ENCODE measurements at regions not wholly inside any gene's neighbourhood (a gene's known extent, or its start where the extent isn't known, plus 50 kb on each side); places are given as distances from the start of the nearest gene placed in this dataset.

DNA sequence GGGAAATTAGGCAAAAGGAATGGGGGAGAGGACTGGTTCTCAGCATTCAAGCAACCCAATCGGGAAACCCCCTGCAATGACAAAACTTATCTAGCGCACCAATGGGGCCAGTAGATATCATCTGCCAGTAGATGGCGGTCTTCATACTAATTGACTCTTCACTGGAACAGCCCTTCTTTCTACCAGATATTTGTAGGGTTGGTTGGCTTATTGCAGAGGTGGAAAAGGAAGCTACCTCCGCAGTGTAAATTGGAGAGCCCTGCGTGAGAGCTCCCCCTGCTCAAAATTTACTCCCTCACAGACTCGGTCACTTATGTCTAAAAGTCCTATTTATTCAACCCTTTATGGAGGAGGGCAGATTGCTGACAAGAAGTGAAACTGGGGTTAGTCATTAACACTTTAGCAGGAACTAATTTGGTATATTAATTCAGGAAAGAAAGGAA is 166.1 kb upstream of the CCND2 start:
- Histone ChIP-seq H3K27ac (no peak overlapping the region), H3K27me3 (replicated peaks) (no peaks in the 10 kb centered on the region), H3K4me3 (ENCODE audit: low read depth, low read length) (no peak overlapping the region), H3K36me3 (replicated peaks) (no peaks in the 10 kb centered on the region)
- DNase-seq: peak; percentile 66
- in situ Hi-C loops (cut with HindIII; ENCODE audit: low pct_ligation_motif_present, low sequenced_read_pairs): no loop called here
- TF ChIP-seq, protein P1, sequence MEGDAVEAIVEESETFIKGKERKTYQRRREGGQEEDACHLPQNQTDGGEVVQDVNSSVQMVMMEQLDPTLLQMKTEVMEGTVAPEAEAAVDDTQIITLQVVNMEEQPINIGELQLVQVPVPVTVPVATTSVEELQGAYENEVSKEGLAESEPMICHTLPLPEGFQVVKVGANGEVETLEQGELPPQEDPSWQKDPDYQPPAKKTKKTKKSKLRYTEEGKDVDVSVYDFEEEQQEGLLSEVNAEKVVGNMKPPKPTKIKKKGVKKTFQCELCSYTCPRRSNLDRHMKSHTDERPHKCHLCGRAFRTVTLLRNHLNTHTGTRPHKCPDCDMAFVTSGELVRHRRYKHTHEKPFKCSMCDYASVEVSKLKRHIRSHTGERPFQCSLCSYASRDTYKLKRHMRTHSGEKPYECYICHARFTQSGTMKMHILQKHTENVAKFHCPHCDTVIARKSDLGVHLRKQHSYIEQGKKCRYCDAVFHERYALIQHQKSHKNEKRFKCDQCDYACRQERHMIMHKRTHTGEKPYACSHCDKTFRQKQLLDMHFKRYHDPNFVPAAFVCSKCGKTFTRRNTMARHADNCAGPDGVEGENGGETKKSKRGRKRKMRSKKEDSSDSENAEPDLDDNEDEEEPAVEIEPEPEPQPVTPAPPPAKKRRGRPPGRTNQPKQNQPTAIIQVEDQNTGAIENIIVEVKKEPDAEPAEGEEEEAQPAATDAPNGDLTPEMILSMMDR (IDR thresholded peaks at IDR 0.05; ENCODE audit: low read depth, low read length, missing control alignments): peak; percentile 66

DNA sequence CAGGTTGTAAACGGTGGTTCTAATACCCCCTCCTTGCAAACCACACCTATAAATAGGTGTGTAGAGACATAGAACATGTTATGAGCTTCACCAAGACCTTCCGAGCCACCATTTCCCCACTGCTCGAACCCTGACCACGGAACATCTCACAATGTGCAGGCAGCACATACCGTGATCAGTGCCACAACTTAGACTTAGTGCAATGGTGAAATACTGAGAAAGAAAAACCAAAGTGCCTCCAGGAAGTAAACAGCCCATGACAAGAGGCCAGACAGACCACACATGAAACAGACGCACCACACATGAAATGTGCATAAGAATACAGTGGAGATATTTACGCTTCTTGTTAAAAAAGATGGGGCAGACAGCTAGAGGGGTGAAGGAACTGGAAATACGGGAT is 166.9 kb upstream of the CCND2 start:
- in situ Hi-C loops (cut with HindIII; ENCODE audit: low pct_ligation_motif_present, low sequenced_read_pairs): no loop called here
- TF ChIP-seq, protein P1 (IDR thresholded peaks at IDR 0.05; ENCODE audit: low read depth, low read length, missing control alignments): no peak
- Histone ChIP-seq H3K4me3 (ENCODE audit: low read depth, low read length) (no peak overlapping the region), H3K36me3 (replicated peaks) (no peaks in the 10 kb centered on the region), H3K27ac (no peak overlapping the region), H3K27me3 (replicated peaks) (no peaks in the 10 kb centered on the region)
- DNase-seq: no peak

DNA sequence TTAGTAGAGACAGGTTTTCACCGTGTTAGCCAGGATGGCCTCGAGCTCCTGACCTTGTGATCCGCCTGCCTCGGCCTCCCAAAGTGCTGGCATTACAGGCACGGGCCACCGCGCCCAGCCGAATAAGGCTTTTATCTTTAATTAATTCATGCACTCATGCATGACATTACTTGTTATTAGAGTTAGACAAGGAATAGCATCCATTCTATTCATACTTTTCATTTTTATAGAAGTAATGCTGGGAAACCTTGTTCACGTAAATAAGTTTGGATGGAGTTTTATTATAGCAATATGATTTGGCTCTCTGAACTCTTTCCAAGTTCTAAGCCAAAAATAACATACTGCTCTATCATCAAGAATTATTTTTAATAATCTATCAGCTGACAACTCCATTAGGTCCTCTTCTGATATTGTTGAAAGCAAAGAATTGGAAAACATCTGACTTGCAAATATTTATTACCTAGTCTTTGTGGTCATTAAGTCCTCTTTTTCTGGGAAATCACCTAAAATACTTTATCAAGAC is 168.8 kb upstream of the CCND2 start:
- in situ Hi-C loops (cut with HindIII; ENCODE audit: low pct_ligation_motif_present, low sequenced_read_pairs): no loop called here
- H3K27ac ChIP-seq: no peak overlapping the region

DNA sequence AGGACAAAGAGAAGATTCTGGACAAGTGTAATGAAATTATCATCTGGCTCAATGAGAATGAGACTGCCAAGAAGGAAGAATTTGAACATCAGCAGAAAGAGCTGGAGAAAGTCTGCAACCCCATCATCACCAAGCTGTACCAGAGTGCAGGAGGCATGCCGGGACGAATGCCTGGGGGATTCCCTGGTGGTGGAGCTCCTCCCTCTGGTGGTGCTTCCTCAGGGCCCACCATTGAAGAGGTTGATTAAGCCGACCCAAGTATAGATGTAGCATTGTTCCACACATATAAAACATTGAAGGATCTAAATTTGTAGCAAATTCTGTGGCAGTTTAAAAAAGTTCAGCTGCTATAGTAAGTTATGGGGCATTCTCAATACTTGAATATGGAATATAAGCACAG is 174.3 kb upstream of the CCND2 start:
- TF ChIP-seq, protein P1 (IDR thresholded peaks at IDR 0.05; ENCODE audit: low read depth, low read length, missing control alignments): no peak
- in situ Hi-C loops (cut with HindIII; ENCODE audit: low pct_ligation_motif_present, low sequenced_read_pairs): no loop called here

More for the DNA sequence above, 168.8 kb upstream of the CCND2 start:
- H3K36me3 ChIP-seq (replicated peaks): no peaks in the 10 kb centered on the region
- H3K4me3 ChIP-seq (ENCODE audit: low read depth, low read length): no peak overlapping the region
- H3K27me3 ChIP-seq (replicated peaks): no peaks in the 10 kb centered on the region
- TF ChIP-seq, protein P1 (IDR thresholded peaks at IDR 0.05; ENCODE audit: low read depth, low read length, missing control alignments): no peak
- DNase-seq: no peak

DNA sequence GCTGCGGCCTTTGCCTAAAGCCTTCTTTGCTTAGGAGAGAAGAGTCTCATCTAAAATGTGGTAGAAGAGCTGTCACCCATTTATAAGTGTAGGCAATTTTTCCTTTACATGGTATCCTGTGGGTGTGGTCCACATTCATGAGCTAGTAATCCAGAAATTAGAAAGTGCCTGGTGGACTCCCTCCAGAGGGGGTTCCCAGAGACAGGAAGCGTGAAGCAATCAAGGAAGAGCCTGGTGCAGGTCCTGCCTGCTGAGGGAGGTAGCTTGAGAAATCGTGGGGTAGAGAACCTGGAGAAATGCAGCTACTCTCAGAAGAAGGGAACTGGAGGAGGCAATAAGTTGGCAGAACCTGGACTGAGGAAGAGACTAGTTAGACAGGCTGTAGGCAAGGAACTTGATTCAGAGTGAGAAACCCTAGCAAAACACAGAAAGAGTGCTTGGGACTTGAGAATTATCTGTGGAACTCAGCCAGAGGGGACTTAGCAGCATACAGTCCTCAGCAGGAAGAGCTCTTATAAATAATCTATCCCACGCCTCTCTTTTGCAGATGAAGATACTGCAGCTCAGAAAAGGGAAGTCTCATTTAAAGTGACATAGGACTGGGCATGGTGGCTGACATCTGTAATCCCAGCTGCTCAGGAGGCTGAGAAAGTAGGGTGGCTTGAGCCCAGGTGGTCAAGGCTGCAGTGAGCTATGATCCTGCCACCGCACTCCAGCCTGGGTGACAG is 182.4 kb upstream of the CCND2 start:
- Histone ChIP-seq H3K27ac (no peak overlapping the region), H3K36me3 (replicated peaks) (no peaks in the 10 kb centered on the region), H3K4me3 (ENCODE audit: low read depth, low read length) (no peak overlapping the region), H3K27me3 (replicated peaks) (no peaks in the 10 kb centered on the region)
- in situ Hi-C loops (cut with HindIII; ENCODE audit: low pct_ligation_motif_present, low sequenced_read_pairs): no loop called here
- TF ChIP-seq, protein P1 (IDR thresholded peaks at IDR 0.05; ENCODE audit: low read depth, low read length, missing control alignments): no peak
- no peak for DNase-seq

More for the DNA sequence above, 174.3 kb upstream of the CCND2 start:
- Histone ChIP-seq H3K27ac (no peak overlapping the region), H3K4me3 (ENCODE audit: low read depth, low read length) (no peak overlapping the region), H3K27me3 (replicated peaks) (no peaks in the 10 kb centered on the region), H3K36me3 (replicated peaks) (no peaks in the 10 kb centered on the region)
- no peak for DNase-seq

Data from brain microvascular endothelial cell (primary cell).